Mesendoderm (in vitro differentiated cells): ENCODE measurements at regions not wholly inside any gene's neighbourhood (a gene's known extent, or its start where the extent isn't known, plus 50 kb on each side); places are given as distances from the start of the nearest gene placed in this dataset.

Experiments used
- DNase-seq: peaks from one replicate; pipeline ENCODE4 v3.0.0; 2013
- H2AK5ac ChIP-seq: 2 replicates; pipeline ENCODE4 v1.6.1; 2013; ENCODE audit warnings: low read length, inconsistent platforms
- H2BK120ac ChIP-seq: 2 replicates; pipeline ENCODE4 v1.6.1; 2013; ENCODE audit warnings: low read depth, mild to moderate bottlenecking, low read length, moderate library complexity, mixed read lengths
- H2BK15ac ChIP-seq: replicated peaks from 2 replicates; pipeline ENCODE4 v1.6.1; 2013; ENCODE audit warnings: low read depth, mild to moderate bottlenecking, moderate library complexity
- H2BK5ac ChIP-seq: 2 replicates; pipeline ENCODE4 v1.6.1; 2013; ENCODE audit warnings: low read length, inconsistent platforms
- H3K18ac ChIP-seq: 2 replicates; pipeline ENCODE4 v1.6.1; 2013; ENCODE audit warnings: mild to moderate bottlenecking, low read length, mixed read lengths
- H3K23ac ChIP-seq: one replicate; pipeline ENCODE4 v1.6.1; 2013; ENCODE audit warnings: low read length
- H3K27ac ChIP-seq: 2 replicates; pipeline ENCODE4 v1.5.1; 2013; ENCODE audit warnings: low read depth, mild to moderate bottlenecking, inconsistent platforms, low read length, moderate library complexity
- H3K27me3 ChIP-seq: 2 replicates; pipeline ENCODE4 v1.6.1; 2013; ENCODE audit warnings: low read length, control low read depth, mild to moderate bottlenecking, inconsistent platforms; ENCODE audit not compliant: insufficient read depth, poor library complexity
- H3K36me3 ChIP-seq: 2 replicates; pipeline ENCODE4 v1.6.1; 2013; ENCODE audit warnings: low read length, inconsistent platforms; ENCODE audit not compliant: control insufficient read depth, insufficient read depth
- H3K4ac ChIP-seq: one replicate; pipeline ENCODE4 v1.6.1; 2013; ENCODE audit warnings: low read depth, mild to moderate bottlenecking, low read length, moderate library complexity
- H3K4me1 ChIP-seq: 2 replicates; pipeline ENCODE4 v1.6.1; 2013; ENCODE audit warnings: low read depth, low read length, inconsistent platforms; ENCODE audit not compliant: control insufficient read depth
- H3K4me2 ChIP-seq: 2 replicates; pipeline ENCODE4 v1.6.1; 2013; ENCODE audit warnings: low read length
- H3K4me3 ChIP-seq: 2 replicates; pipeline ENCODE4 v1.5.1; 2013; ENCODE audit warnings: mild to moderate bottlenecking, low read length
- H3K56ac ChIP-seq: one replicate; pipeline ENCODE4 v1.6.1; 2013; ENCODE audit warnings: low read length
- H3K79me1 ChIP-seq: 2 replicates; pipeline ENCODE4 v1.6.1; 2013; ENCODE audit warnings: low read length, inconsistent platforms
- H3K79me2 ChIP-seq: 2 replicates; pipeline ENCODE4 v1.6.1; 2013; ENCODE audit warnings: mild to moderate bottlenecking, low read length; ENCODE audit not compliant: control insufficient read depth, insufficient read depth
- H3K9ac ChIP-seq: 2 replicates; pipeline ENCODE4 v1.6.1; 2013; ENCODE audit warnings: low read length, inconsistent platforms
- H4K5ac ChIP-seq: one replicate; pipeline ENCODE4 v1.6.1; 2013; ENCODE audit warnings: low read length
- H4K8ac ChIP-seq: one replicate; pipeline ENCODE4 v1.6.1; 2013; ENCODE audit warnings: low read depth, mild to moderate bottlenecking, control low read depth, low read length, moderate library complexity
- WGBS: extraction: QIAGEN DNeasy Blood & Tissue Kit; methylation state at CpG from one replicate; pipeline ENCODE4 v1.1.7; 2013; ENCODE audit warnings: low lambda C conversion rate, missing lambda C conversion rate; ENCODE audit not compliant: insufficient coverage; ENCODE audit errors: extremely low coverage; 5-methylcytosine and 5-hydroxymethylcytosine counted together

- no peak overlapping the region for H2BK15ac ChIP-seq
- H4K5ac ChIP-seq = no peak overlapping the region
- H4K8ac ChIP-seq = no peak overlapping the region
- no peaks in the 10 kb centered on the region for H3K4me1 ChIP-seq
- no peak overlapping the region for H3K4ac ChIP-seq
- no peaks in the 10 kb centered on the region for H3K79me1 ChIP-seq
- H3K4me3 ChIP-seq = no peak overlapping the region
- H3K36me3 ChIP-seq = no peaks in the 10 kb centered on the region
- H3K4me2 ChIP-seq = no peak overlapping the region
- no peak for DNase-seq
- H3K27ac ChIP-seq = no peak overlapping the region
- no peak overlapping the region for H2AK5ac ChIP-seq
- no peak overlapping the region for H3K56ac ChIP-seq
- no peaks in the 10 kb centered on the region for H3K27me3 ChIP-seq
- H2BK5ac ChIP-seq = no peak overlapping the region
- no peaks in the 10 kb centered on the region for H3K79me2 ChIP-seq
- no CpG with 5 or more reads among the region's 2 CpGs for WGBS
- no peak overlapping the region for H3K18ac ChIP-seq
- H3K23ac ChIP-seq = no peak overlapping the region
- no peak overlapping the region for H2BK120ac ChIP-seq
- no peak overlapping the region for H3K9ac ChIP-seq
Measured at GRCh38 chr3:4223777-4224176, 79.4 kb upstream of the SETMAR start.

GRCh38 chr3:4224331-4224730 is 78.8 kb upstream of the SETMAR start:
- Histone ChIP-seq H4K5ac (no peak overlapping the region), H3K36me3 (no peaks in the 10 kb centered on the region), H3K4me1 (no peaks in the 10 kb centered on the region), H3K18ac (no peak overlapping the region), H3K27me3 (no peaks in the 10 kb centered on the region), H3K4ac (no peak overlapping the region), H3K4me3 (no peak overlapping the region), H4K8ac (no peak overlapping the region), H2BK120ac (no peak overlapping the region), H3K9ac (no peak overlapping the region), H2AK5ac (no peak overlapping the region), H2BK5ac (no peak overlapping the region), H3K79me1 (no peaks in the 10 kb centered on the region), H3K79me2 (no peaks in the 10 kb centered on the region), H3K4me2 (no peak overlapping the region), H3K23ac (no peak overlapping the region), H3K56ac (no peak overlapping the region), H3K27ac (no peak overlapping the region), H2BK15ac (no peak overlapping the region)
- no peak for DNase-seq

- no peak overlapping the region for H2AK5ac ChIP-seq
- no peak for DNase-seq
- H3K23ac ChIP-seq = no peak overlapping the region
- no peak overlapping the region for H3K4me2 ChIP-seq
- no peaks in the 10 kb centered on the region for H3K79me2 ChIP-seq
- H4K8ac ChIP-seq = no peak overlapping the region
- H3K4ac ChIP-seq = no peak overlapping the region
- H3K79me1 ChIP-seq = no peaks in the 10 kb centered on the region
- no peak overlapping the region for H2BK15ac ChIP-seq
- no peaks in the 10 kb centered on the region for H3K36me3 ChIP-seq
- H2BK120ac ChIP-seq = no peak overlapping the region
- no peak overlapping the region for H3K56ac ChIP-seq
- no peak overlapping the region for H3K27ac ChIP-seq
- no peaks in the 10 kb centered on the region for H3K4me1 ChIP-seq
- H3K18ac ChIP-seq = no peak overlapping the region
- no peak overlapping the region for H3K4me3 ChIP-seq
- H2BK5ac ChIP-seq = no peak overlapping the region
- no peak overlapping the region for H3K9ac ChIP-seq
- H3K27me3 ChIP-seq = no peaks in the 10 kb centered on the region
- H4K5ac ChIP-seq = no peak overlapping the region
Measured at GRCh38 chr3:4225005-4225471, 78.1 kb upstream of the SETMAR start.

- no peak for DNase-seq
- no peak overlapping the region for H2AK5ac ChIP-seq
- H3K27me3 ChIP-seq = no peaks in the 10 kb centered on the region
- no peaks in the 10 kb centered on the region for H3K4me1 ChIP-seq
- H4K5ac ChIP-seq = no peak overlapping the region
- no peak overlapping the region for H3K27ac ChIP-seq
- no peaks in the 10 kb centered on the region for H3K79me2 ChIP-seq
- H3K4me2 ChIP-seq = no peak overlapping the region
- H3K9ac ChIP-seq = no peak overlapping the region
- no CpG with 5 or more reads among the region's 2 CpGs for WGBS
- no peak overlapping the region for H4K8ac ChIP-seq
- no peak overlapping the region for H3K4ac ChIP-seq
- no peak overlapping the region for H3K23ac ChIP-seq
- H3K36me3 ChIP-seq = no peaks in the 10 kb centered on the region
- no peaks in the 10 kb centered on the region for H3K79me1 ChIP-seq
- H2BK120ac ChIP-seq = no peak overlapping the region
- H2BK15ac ChIP-seq = no peak overlapping the region
- no peak overlapping the region for H3K18ac ChIP-seq
- H3K4me3 ChIP-seq = no peak overlapping the region
- H2BK5ac ChIP-seq = no peak overlapping the region
- H3K56ac ChIP-seq = no peak overlapping the region
Measured at GRCh38 chr3:4228295-4228694, 74.9 kb upstream of the SETMAR start.

GRCh38 chr3:4231041-4231440 is 72.1 kb upstream of the SETMAR start:
- Histone ChIP-seq H3K4me3 (no peak overlapping the region), H3K18ac (no peak overlapping the region), H3K9ac (no peak overlapping the region), H4K5ac (no peak overlapping the region), H3K79me1 (no peaks in the 10 kb centered on the region), H3K27me3 (no peaks in the 10 kb centered on the region), H2BK120ac (no peak overlapping the region), H3K56ac (no peak overlapping the region), H4K8ac (no peak overlapping the region), H3K79me2 (no peaks in the 10 kb centered on the region), H3K23ac (no peak overlapping the region), H3K4ac (no peak overlapping the region), H2AK5ac (no peak overlapping the region), H3K36me3 (no peaks in the 10 kb centered on the region), H3K4me2 (no peak overlapping the region), H3K27ac (no peak overlapping the region), H3K4me1 (no peaks in the 10 kb centered on the region), H2BK15ac (no peak overlapping the region), H2BK5ac (no peak overlapping the region)
- no peak for DNase-seq
- WGBS = no CpG with 5 or more reads among the region's 4 CpGs

- no peak overlapping the region for H3K9ac ChIP-seq
- no peak overlapping the region for H4K8ac ChIP-seq
- no peak overlapping the region for H2BK5ac ChIP-seq
- no peaks in the 10 kb centered on the region for H3K27me3 ChIP-seq
- no peak overlapping the region for H2BK15ac ChIP-seq
- no peak overlapping the region for H3K23ac ChIP-seq
- H3K79me1 ChIP-seq = no peaks in the 10 kb centered on the region
- no peak overlapping the region for H3K27ac ChIP-seq
- H3K4me3 ChIP-seq = no peak overlapping the region
- no peak overlapping the region for H3K4me2 ChIP-seq
- no peak overlapping the region for H2AK5ac ChIP-seq
- no peak overlapping the region for H3K56ac ChIP-seq
- H3K36me3 ChIP-seq = no peaks in the 10 kb centered on the region
- H3K4me1 ChIP-seq = no peaks in the 10 kb centered on the region
- H2BK120ac ChIP-seq = no peak overlapping the region
- DNase-seq = no peak
- H3K79me2 ChIP-seq = no peaks in the 10 kb centered on the region
- WGBS = no CpG with 5 or more reads among the region's 3 CpGs
- no peak overlapping the region for H3K18ac ChIP-seq
- no peak overlapping the region for H4K5ac ChIP-seq
- no peak overlapping the region for H3K4ac ChIP-seq
Measured at GRCh38 chr3:4232798-4233197, 70.4 kb upstream of the SETMAR start.
